ENCODE measurements at regions not wholly inside any gene's neighbourhood (a gene's known extent, or its start where the extent isn't known, plus 50 kb on each side); places are given as distances from the start of the nearest gene placed in this dataset.

GRCh38 chr14:104235686-104236085 lies 97.3 kb downstream of the KIF26A start:
- TF ChIP-seq POLR2A (IDR thresholded peaks at IDR 0.05; ENCODE audit: low read length): no peak
- TF ChIP-seq GATA1 (IDR thresholded peaks at IDR 0.05; ENCODE audit: low read depth, low read length): no peak

Data from erythroblast (primary cell).